Tibial nerve (tissue), 4 donors: ENCODE measurements at regions not wholly inside any gene's neighbourhood (a gene's known extent, or its start where the extent isn't known, plus 50 kb on each side); places are given as distances from the start of the nearest gene placed in this dataset.

Source experiments
- DNase-seq, 2 donors: peaks; one replicate each; pipeline ENCODE4 v3.0.0-alpha.2; 2019; ENCODE audit warnings: low spot score in 2 of 2
- H3K27ac ChIP-seq, 4 donors: fragments of 200-600 bp; sonication (generic) in 3 of 4; one replicate each; pipeline ENCODE4 v1.5.1; 2017 to 2019; ENCODE audit warnings: mild to moderate bottlenecking in 1 of 4
- H3K27me3 ChIP-seq, 2 donors: fragments of 200-600 bp; sonication (generic) in 1 of 2; one replicate each; pipeline versions ENCODE4 v1.5.1 to v1.6.0; 2017 to 2019
- H3K36me3 ChIP-seq, 3 donors: fragments of 200-600 bp; sonication (generic); one replicate each; pipeline ENCODE4 v1.5.1; 2018 to 2019
- H3K4me1 ChIP-seq, 4 donors: fragments of 200-600 bp; sonication (generic) in 3 of 4; one replicate each; pipeline ENCODE4 v1.5.1; 2017 to 2019
- H3K4me3 ChIP-seq, 4 donors: fragments of 200-600 bp; sonication (generic) in 3 of 4; one replicate each; pipeline ENCODE4 v1.5.1; 2017 to 2019; ENCODE audit warnings: mild to moderate bottlenecking in 1 of 4, moderate library complexity in 1 of 4
- H3K9me3 ChIP-seq, 4 donors: fragments of 200-600 bp; sonication (generic) in 3 of 4; one replicate each; pipeline ENCODE4 v1.5.1; 2017 to 2019
- CTCF ChIP-seq, 5 experiments: fragments of 200-600 bp in 3 of 5; fragments of 450-650 bp in 2 of 5; sonication (generic) in 3 of 5; IDR thresholded peaks; one replicate each; pipeline ENCODE4 v1.5.1; 2016 to 2019; ENCODE audit warnings: antibody characterized with exemption in 5 of 5, mild to moderate bottlenecking in 3 of 5, moderate library complexity in 2 of 5
- EP300 ChIP-seq, 2 donors: sonication (generic); formaldehyde crosslinking; IDR thresholded peaks; one replicate each; pipeline ENCODE4 v1.6.1; 2017; ENCODE audit warnings: antibody characterized with exemption in 2 of 2, mild to moderate bottlenecking in 1 of 2
- POLR2A ChIP-seq, 2 donors: fragments of 450-650 bp; IDR thresholded peaks; one replicate each; pipeline ENCODE4 v1.6.1; 2017; ENCODE audit warnings: antibody characterized with exemption in 2 of 2, mild to moderate bottlenecking in 2 of 2, moderate library complexity in 2 of 2
- WGBS, 2 donors: methylation state at CpG; one replicate each; pipeline ENCODE4 v1.1.5; 2018; 5-methylcytosine and 5-hydroxymethylcytosine counted together

DNA sequence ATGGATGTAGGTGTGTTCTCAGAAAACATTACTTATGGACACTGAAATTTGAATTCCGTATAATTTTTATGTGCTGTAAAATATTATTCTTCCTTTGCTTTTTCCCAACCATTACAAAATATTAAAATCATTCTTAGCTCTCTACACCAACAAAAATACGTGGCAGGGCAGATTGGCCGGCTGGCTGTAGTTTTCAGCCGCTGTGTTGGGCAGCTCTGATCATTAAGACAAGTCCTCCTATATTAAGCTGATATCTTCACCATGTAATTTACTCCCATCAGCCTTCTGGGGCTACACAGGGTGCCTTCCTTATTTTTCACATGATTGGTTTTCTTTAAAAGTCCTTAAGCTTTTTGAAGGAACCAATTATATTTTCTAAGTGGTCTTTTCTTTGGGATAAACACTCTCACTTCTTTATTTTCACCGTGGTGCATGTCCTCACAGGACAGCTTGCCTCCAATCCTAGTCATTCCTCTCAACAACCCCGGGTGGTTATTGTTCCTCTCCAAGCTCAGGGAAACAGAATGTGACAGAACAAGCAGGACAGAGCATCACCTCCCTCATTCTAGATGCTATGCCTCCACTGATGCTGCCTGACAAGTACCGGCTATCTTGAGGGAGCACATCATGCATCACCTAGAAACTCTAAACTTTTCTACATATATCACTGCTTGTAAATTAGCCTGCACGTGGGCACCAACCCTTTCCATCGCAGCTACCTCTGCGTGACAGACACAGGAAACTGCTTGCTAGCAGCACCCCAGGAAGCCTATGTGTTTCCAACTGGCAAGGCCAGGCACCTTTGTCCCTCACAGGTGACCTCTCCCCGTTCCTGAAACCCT is 362.3 kb downstream of the MYCN start:
- no peaks in the 10 kb centered on the region for H3K4me1 ChIP-seq
- H3K4me3 ChIP-seq, result no peak overlapping the region
- no peak for DNase-seq
- no peak for TF ChIP-seq EP300 (IDR thresholded peaks at IDR 0.05)
- no peaks in the 10 kb centered on the region for H3K36me3 ChIP-seq
- H3K27me3 ChIP-seq, result peaks cover 0 to 6% of the 10 kb centered on the region in 2 donors
- WGBS, 2 donors, result 53 to 59% methylated on average over 11 of the region's 11 CpGs
- H3K27ac ChIP-seq, result no peak overlapping the region
- peaks cover 0 to 9% (median 4%) of the 10 kb centered on the region in 4 donors for H3K9me3 ChIP-seq

DNA sequence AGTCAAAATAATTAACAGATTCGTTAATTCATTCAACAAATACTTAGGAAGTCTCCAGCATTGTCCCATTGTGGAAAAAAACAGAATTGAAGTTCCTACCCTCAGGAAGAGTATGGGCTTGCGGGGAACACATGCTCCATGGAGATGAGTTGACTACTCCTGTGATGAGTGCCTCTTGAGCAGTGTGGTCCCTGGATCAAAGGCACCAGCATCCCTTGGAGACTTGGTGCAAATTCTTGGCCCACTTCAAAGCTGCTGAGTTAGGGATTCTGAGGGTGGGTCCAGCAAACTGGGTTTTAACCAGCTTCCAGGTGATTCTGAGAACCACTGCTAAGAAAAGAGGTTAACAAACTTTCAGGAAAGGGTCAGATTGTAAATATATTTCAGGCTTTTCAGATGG is 361.6 kb downstream of the MYCN start:
- Histone ChIP-seq H3K27ac (no peak overlapping the region), H3K9me3 (peaks cover 0 to 9% (median 4%) of the 10 kb centered on the region in 4 donors), H3K4me1 (no peaks in the 10 kb centered on the region), H3K4me3 (no peak overlapping the region), H3K36me3 (no peaks in the 10 kb centered on the region), H3K27me3 (peaks cover 0 to 6% of the 10 kb centered on the region in 2 donors)
- WGBS, 2 donors, result 81 to 89% methylated on average over 2 of the region's 2 CpGs
- no peak for DNase-seq
- TF ChIP-seq CTCF (IDR thresholded peaks at IDR 0.05), result no peak
- no peak for TF ChIP-seq POLR2A (IDR thresholded peaks at IDR 0.05)
- no peak for TF ChIP-seq EP300 (IDR thresholded peaks at IDR 0.05)

DNA sequence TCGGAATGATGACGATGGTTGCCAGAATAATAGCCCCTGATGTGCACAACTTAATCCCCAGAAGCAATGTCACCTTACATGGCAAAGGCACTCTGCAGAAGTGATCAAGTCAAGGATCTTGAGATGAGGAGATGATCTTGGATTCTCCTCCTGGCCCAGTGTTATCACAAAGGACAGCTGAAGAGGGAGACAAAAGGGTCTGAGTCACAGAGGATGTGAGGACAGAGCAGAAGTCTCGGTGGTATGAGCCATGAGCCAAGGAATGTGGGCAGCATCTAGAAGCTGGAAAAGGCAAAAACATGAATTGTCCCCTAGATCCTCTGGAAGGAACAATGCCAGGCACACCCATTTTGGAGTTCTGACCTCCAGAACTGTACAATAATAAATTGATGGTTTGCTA is 358.5 kb downstream of the MYCN start:
- Histone ChIP-seq H3K27ac (no peak overlapping the region), H3K9me3 (peaks cover 0 to 9% (median 4%) of the 10 kb centered on the region in 4 donors), H3K4me3 (no peak overlapping the region), H3K4me1 (no peaks in the 10 kb centered on the region), H3K27me3 (peaks cover 0 to 6% of the 10 kb centered on the region in 2 donors), H3K36me3 (no peaks in the 10 kb centered on the region)
- 78 to 84% methylated on average over 3 of the region's 3 CpGs for WGBS, 2 donors
- DNase-seq, result no peak
- no peak for TF ChIP-seq EP300 (IDR thresholded peaks at IDR 0.05)
- no peak for TF ChIP-seq POLR2A (IDR thresholded peaks at IDR 0.05)
- no peak for TF ChIP-seq CTCF (IDR thresholded peaks at IDR 0.05)

DNA sequence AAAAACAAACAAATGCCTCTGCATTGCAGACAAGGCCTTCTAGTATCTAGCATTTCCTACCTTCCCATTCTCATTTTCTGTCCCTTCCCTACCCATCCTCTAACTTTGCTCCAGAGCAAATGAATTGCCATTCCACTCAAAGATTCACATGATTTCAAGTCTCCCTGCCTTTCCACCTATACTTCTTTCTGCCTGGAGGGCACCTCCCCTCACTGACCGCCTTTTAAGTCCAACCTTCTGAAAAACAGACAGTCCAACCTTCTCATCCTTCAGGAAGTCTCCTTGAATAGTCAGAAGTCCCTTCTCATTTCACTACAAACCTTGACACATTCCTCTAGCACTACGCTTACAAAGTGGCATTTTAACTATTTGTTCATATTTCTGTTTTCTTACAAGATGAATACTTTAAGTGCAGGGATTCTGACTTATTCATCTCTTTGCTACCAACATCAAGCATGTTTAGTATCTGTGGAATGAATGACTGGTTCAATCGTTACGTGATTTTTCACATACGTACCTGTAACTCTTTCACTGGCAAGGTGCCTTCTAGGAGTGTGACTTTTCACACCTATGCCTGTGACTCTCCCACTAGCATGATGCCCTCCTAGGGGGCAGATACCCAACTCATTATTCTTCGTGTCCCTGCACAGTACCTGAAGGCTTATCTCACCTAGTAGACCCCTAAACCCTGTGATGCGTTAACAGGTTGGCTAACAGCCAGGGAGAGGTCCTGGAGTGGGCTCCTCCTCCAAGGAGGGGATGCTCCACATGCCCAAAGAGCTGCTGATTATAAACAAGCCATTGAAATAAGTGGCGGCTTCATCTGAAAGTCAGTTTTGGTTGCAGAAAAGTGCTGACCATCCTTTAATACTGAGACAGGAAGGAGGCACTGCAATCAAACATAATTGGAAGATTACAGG is 356.2 kb downstream of the MYCN start:
- H3K27me3 ChIP-seq, result no peaks in the 10 kb centered on the region
- WGBS, 2 donors, result 78 to 84% methylated on average over 8 of the region's 8 CpGs
- no peaks in the 10 kb centered on the region for H3K36me3 ChIP-seq
- H3K4me1 ChIP-seq, result no peaks in the 10 kb centered on the region
- no peak overlapping the region for H3K27ac ChIP-seq
- H3K4me3 ChIP-seq, result no peak overlapping the region
- H3K9me3 ChIP-seq, result peaks cover 0 to 9% (median 4%) of the 10 kb centered on the region in 4 donors
- TF ChIP-seq EP300 (IDR thresholded peaks at IDR 0.05), result no peak
- no peak for TF ChIP-seq CTCF (IDR thresholded peaks at IDR 0.05)
- no peak for TF ChIP-seq POLR2A (IDR thresholded peaks at IDR 0.05)
- DNase-seq, result no peak

DNA sequence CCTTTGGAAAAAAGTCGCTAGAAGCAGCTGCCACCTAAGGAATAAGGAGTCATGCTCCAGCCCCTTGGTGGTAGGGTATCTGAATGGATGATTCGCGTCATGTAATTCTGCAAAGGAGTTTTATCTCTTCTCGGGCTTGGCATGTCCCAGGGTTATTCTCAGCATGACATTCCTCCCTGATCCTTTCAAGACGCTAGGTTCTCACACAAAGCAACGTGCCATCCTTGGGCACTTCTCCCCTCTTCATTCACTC is 355.6 kb downstream of the MYCN start:
- no peak for DNase-seq
- H3K4me1 ChIP-seq, result no peaks in the 10 kb centered on the region
- 86 to 90% methylated on average over 6 of the region's 6 CpGs for WGBS, 2 donors
- no peaks in the 10 kb centered on the region for H3K36me3 ChIP-seq
- peaks cover 0 to 9% (median 4%) of the 10 kb centered on the region in 4 donors for H3K9me3 ChIP-seq
- TF ChIP-seq POLR2A (IDR thresholded peaks at IDR 0.05) (no peak), CTCF (IDR thresholded peaks at IDR 0.05) (no peak), EP300 (IDR thresholded peaks at IDR 0.05) (no peak)
- H3K4me3 ChIP-seq, result no peak overlapping the region
- no peak overlapping the region for H3K27ac ChIP-seq
- H3K27me3 ChIP-seq, result no peaks in the 10 kb centered on the region
